GM19395 (cell line): ENCODE measurements at regions not wholly inside any gene's neighbourhood (a gene's known extent, or its start where the extent isn't known, plus 50 kb on each side); places are given as distances from the start of the nearest gene placed in this dataset.

ENCODE experiments used
- ATAC-seq: cut with Tn5 transposase; IDR thresholded peaks from one replicate; pipeline ENCODE4 v1.9.1; 2021; ENCODE audit warnings: mild to moderate bottlenecking, moderate library complexity; ENCODE audit not compliant: unreplicated experiment

GRCh38 chr5:21195145-21195544 lies 1207.1 kb upstream of the CDH18 start:
- ATAC-seq = no peak

- no peak for ATAC-seq
Measured at GRCh38 chr5:21185536-21185935, 1197.5 kb upstream of the CDH18 start.

GRCh38 chr5:21184581-21184980 lies 1196.6 kb upstream of the CDH18 start:
- no peak for ATAC-seq

- ATAC-seq = no peak
Measured at GRCh38 chr5:21181609-21182125, 1193.7 kb upstream of the CDH18 start.

- ATAC-seq = no peak
Measured at GRCh38 chr5:21173526-21173925, 1185.5 kb upstream of the CDH18 start.

- no peak for ATAC-seq
Measured at GRCh38 chr5:21173036-21173435, 1185.0 kb upstream of the CDH18 start.

- no peak for ATAC-seq
Measured at GRCh38 chr5:21171038-21171437, 1183.0 kb upstream of the CDH18 start.

- no peak for ATAC-seq
Measured at GRCh38 chr5:21168557-21168956, 1180.6 kb upstream of the CDH18 start.

GRCh38 chr5:21165344-21165743 lies 1177.3 kb upstream of the CDH18 start:
- no peak for ATAC-seq

GRCh38 chr5:21164425-21164824 lies 1176.4 kb upstream of the CDH18 start:
- ATAC-seq = no peak

GRCh38 chr5:21159510-21160059 lies 1171.6 kb upstream of the CDH18 start:
- ATAC-seq = no peak

- ATAC-seq = no peak
Measured at GRCh38 chr5:21154526-21154925, 1166.5 kb upstream of the CDH18 start.

- ATAC-seq = no peak
Measured at GRCh38 chr5:21152611-21153010, 1164.6 kb upstream of the CDH18 start.

- no peak for ATAC-seq
Measured at GRCh38 chr5:21145376-21145775, 1157.4 kb upstream of the CDH18 start.

- no peak for ATAC-seq
Measured at GRCh38 chr5:21143686-21144085, 1155.7 kb upstream of the CDH18 start.

- ATAC-seq = no peak
Measured at GRCh38 chr5:21142791-21143190, 1154.8 kb upstream of the CDH18 start.

GRCh38 chr5:21140987-21141386 lies 1153.0 kb upstream of the CDH18 start:
- ATAC-seq = no peak

GRCh38 chr5:21126236-21126635 lies 1138.2 kb upstream of the CDH18 start:
- no peak for ATAC-seq

GRCh38 chr5:21125238-21125983 lies 1137.4 kb upstream of the CDH18 start:
- ATAC-seq = no peak

GRCh38 chr5:21121213-21121612 lies 1133.2 kb upstream of the CDH18 start:
- no peak for ATAC-seq

- no peak for ATAC-seq
Measured at GRCh38 chr5:21097661-21098060, 1109.7 kb upstream of the CDH18 start.

GRCh38 chr5:21094619-21095018 lies 1106.6 kb upstream of the CDH18 start:
- ATAC-seq = no peak

GRCh38 chr5:21087766-21088165 lies 1099.8 kb upstream of the CDH18 start:
- no peak for ATAC-seq
